ENCODE measurements at regions not wholly inside any gene's neighbourhood (a gene's known extent, or its start where the extent isn't known, plus 50 kb on each side); places are given as distances from the start of the nearest gene placed in this dataset.
A peak's percentile ranks its signal among the peaks of the same experiment; 100 is the strongest.

- no peaks in the 10 kb centered on the region for H3K9me2 ChIP-seq (ENCODE audit: insufficient read depth)
- BruUV-seq (replicated peaks) = no TSS peak
- no peak overlapping the region for H3K4me2 ChIP-seq
- no peak for DNase-seq
- H4K20me1 ChIP-seq (ENCODE audit: insufficient read depth) = no peaks in the 10 kb centered on the region
- H3K4me1 ChIP-seq (replicated peaks; ENCODE audit: insufficient read depth) = no peaks in the 10 kb centered on the region
- no peak overlapping the region for H3K27ac ChIP-seq
- CTCF ChIA-PET = no interaction called here
- no peaks in the 10 kb centered on the region for H3K79me2 ChIP-seq (ENCODE audit: low read depth)
- no peaks in the 10 kb centered on the region for H3K9me3 ChIP-seq (ENCODE audit: insufficient read depth, low read depth)
- no peaks in the 10 kb centered on the region for H3K36me3 ChIP-seq (ENCODE audit: low read depth)
- H3F3A ChIP-seq (ENCODE audit: insufficient read depth, low read depth) = no peaks in the 10 kb centered on the region
- no peak overlapping the region for H2AFZ ChIP-seq
- no peak for TF ChIP-seq EZH2 (IDR thresholded peaks at IDR 0.05; ENCODE audit: low read depth)
- TF ChIP-seq, protein P1, sequence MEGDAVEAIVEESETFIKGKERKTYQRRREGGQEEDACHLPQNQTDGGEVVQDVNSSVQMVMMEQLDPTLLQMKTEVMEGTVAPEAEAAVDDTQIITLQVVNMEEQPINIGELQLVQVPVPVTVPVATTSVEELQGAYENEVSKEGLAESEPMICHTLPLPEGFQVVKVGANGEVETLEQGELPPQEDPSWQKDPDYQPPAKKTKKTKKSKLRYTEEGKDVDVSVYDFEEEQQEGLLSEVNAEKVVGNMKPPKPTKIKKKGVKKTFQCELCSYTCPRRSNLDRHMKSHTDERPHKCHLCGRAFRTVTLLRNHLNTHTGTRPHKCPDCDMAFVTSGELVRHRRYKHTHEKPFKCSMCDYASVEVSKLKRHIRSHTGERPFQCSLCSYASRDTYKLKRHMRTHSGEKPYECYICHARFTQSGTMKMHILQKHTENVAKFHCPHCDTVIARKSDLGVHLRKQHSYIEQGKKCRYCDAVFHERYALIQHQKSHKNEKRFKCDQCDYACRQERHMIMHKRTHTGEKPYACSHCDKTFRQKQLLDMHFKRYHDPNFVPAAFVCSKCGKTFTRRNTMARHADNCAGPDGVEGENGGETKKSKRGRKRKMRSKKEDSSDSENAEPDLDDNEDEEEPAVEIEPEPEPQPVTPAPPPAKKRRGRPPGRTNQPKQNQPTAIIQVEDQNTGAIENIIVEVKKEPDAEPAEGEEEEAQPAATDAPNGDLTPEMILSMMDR (conservative IDR thresholded peaks at IDR 0.05) = no peak
- POLR2A ChIA-PET (ENCODE audit: unreplicated experiment) = no interaction called here
- no peaks in the 10 kb centered on the region for H3K27me3 ChIP-seq (ENCODE audit: insufficient read depth, low read depth)
- intact Hi-C loops (cut with micrococcal nuclease; ENCODE audit: unreplicated experiment) = no loop called here
- no peak overlapping the region for H3K4me3 ChIP-seq
Measured at GRCh38 chr2:113838744-113839444, 51.0 kb upstream of the ACTR3 start.

- intact Hi-C loops (cut with micrococcal nuclease; ENCODE audit: unreplicated experiment) = no loop called here
- Histone ChIP-seq H3K27ac (no peak overlapping the region), H3K9me2 (ENCODE audit: insufficient read depth) (no peaks in the 10 kb centered on the region), H3K79me2 (ENCODE audit: low read depth) (no peaks in the 10 kb centered on the region), H3K9me3 (ENCODE audit: insufficient read depth, low read depth) (no peaks in the 10 kb centered on the region), H3K4me3 (no peak overlapping the region), H3K27me3 (ENCODE audit: insufficient read depth, low read depth) (no peaks in the 10 kb centered on the region), H2AFZ (no peak overlapping the region), H3K4me2 (no peak overlapping the region), H4K20me1 (ENCODE audit: insufficient read depth) (no peaks in the 10 kb centered on the region), H3F3A (ENCODE audit: insufficient read depth, low read depth) (no peaks in the 10 kb centered on the region), H3K4me1 (replicated peaks; ENCODE audit: insufficient read depth) (no peaks in the 10 kb centered on the region), H3K36me3 (ENCODE audit: low read depth) (no peaks in the 10 kb centered on the region)
- POLR2A ChIA-PET (ENCODE audit: unreplicated experiment) = no interaction called here
- no TSS peak for BruUV-seq (replicated peaks)
- no peak for DNase-seq
- CTCF ChIA-PET = no interaction called here
- TF ChIP-seq EZH2 (IDR thresholded peaks at IDR 0.05; ENCODE audit: low read depth) = no peak
- TF ChIP-seq, protein P1 (conservative IDR thresholded peaks at IDR 0.05) = no peak
Measured at GRCh38 chr2:113838277-113838676, 51.6 kb upstream of the ACTR3 start.

DNA sequence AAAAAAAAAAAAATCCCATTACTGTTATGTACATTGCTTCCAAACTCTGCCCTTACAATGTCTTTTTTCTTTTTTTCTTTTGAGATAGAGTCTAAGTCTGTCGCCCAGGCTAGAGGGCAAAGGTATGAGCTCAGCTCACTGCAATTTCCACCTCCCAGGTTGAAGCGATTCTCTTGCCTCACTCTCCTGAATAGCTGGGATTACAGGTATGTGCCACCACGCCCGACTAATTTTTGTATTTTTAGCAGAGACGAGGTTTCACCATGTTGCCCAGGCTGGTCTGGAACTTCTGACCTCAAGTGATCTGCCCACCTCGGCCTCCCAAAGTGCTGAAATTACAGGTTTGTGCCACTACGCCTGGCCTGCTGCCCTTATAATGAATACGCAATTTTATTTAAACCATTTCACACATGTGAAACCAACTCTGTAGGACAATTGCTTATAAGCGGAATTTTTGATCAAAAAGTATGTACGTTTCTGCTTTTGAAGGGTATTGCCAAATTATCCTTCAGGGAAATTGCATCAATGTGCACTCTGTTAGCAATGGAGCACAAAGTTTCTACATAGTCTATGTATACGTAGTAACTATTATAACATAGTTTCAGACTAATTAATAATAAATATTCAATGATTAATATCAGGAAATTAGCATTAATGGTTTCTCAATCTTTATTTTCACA lies 55.7 kb upstream of the ACTR3 start:
- Histone ChIP-seq H3K9me3 (ENCODE audit: insufficient read depth, low read depth) (no peaks in the 10 kb centered on the region), H3K27me3 (ENCODE audit: insufficient read depth, low read depth) (no peaks in the 10 kb centered on the region), H3F3A (ENCODE audit: insufficient read depth, low read depth) (peaks cover 7% of the 10 kb centered on the region; the same call in 1 of the 2 replicates), H3K4me2 (no peak overlapping the region), H3K4me3 (no peak overlapping the region), H4K20me1 (ENCODE audit: insufficient read depth) (no peaks in the 10 kb centered on the region), H3K36me3 (ENCODE audit: low read depth) (no peaks in the 10 kb centered on the region), H2AFZ (no peak overlapping the region), H3K4me1 (replicated peaks; ENCODE audit: insufficient read depth) (peaks cover 10% of the 10 kb centered on the region), H3K79me2 (ENCODE audit: low read depth) (no peaks in the 10 kb centered on the region), H3K27ac (no peak overlapping the region), H3K9me2 (ENCODE audit: insufficient read depth) (no peaks in the 10 kb centered on the region)
- DNase-seq = peak; percentile 43 to 54
- no TSS peak for BruUV-seq (replicated peaks)
- ChIA-PET POLR2A (ENCODE audit: unreplicated experiment) (interaction anchor here (0.5 to 0.8 kb wide), 6 partner anchors 15 to 594 kb away, joined by 3 to 17 read pairs (median 8); partner anchors contain the start of gene SLC35F5), CTCF (no interaction called here)
- no peak for TF ChIP-seq EZH2 (IDR thresholded peaks at IDR 0.05; ENCODE audit: low read depth)
- TF ChIP-seq, protein P1 (conservative IDR thresholded peaks at IDR 0.05) = no peak
- intact Hi-C loops (cut with micrococcal nuclease; ENCODE audit: unreplicated experiment) = no loop called here

Measured in PC-9 (cell line).